ENCODE measurements at regions not wholly inside any gene's neighbourhood (a gene's known extent, or its start where the extent isn't known, plus 50 kb on each side); places are given as distances from the start of the nearest gene placed in this dataset.

DNA sequence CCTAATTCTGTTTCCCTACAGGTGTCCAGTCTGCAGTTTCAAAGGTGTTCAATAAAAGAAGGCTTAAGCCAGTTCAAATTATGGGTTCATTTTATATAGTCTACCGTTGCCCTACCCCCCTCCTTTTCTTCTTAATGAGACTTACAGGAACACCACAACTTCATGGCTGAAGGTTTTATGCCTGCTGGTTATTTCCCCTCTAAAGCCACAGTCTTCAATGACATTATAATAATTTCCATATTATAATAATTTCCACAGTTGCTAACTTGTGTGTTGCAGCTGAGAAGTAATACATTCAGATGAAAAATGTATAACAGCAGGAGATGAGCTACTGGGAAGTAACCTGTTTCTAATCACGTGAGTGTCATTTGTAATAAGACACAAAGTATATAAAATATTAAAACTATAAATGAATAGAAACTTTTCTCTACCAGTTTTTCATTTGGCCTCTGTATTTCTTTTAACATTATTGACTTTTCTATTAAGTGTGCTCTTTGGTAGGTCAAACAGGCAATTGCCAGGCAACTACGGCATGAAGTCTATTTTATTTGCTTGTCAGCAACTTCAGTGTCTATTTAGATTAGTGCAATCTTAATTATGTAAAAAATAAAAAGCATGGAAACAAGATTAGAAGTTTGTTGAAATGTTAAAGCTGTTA lies 120.5 kb upstream of the HMHB1 start:
- no peak for ATAC-seq
- Histone ChIP-seq H3K9me1 (ENCODE audit: control insufficient read depth, insufficient read depth, low read length) (no peaks in the 10 kb centered on the region), H3K4me2 (ENCODE audit: insufficient read depth, low read length) (no peak overlapping the region), H3K4me1 (replicated peaks in 1 of 2; ENCODE audit: control insufficient read depth in 2 of 2, insufficient read depth in 2 of 2, low read length in 2 of 2) (no peaks in the 10 kb centered on the region), H3K79me2 (ENCODE audit: control insufficient read depth, insufficient read depth, low read length) (no peaks in the 10 kb centered on the region), H3K27me3 (ENCODE audit: control insufficient read depth in 2 of 2, insufficient read depth in 2 of 2, low read length in 2 of 2) (no peaks in the 10 kb centered on the region), H4K20me1 (replicated peaks; ENCODE audit: control insufficient read depth, insufficient read depth, low read length) (no peaks in the 10 kb centered on the region), H3K36me3 (ENCODE audit: control insufficient read depth, insufficient read depth, low read length) (no peaks in the 10 kb centered on the region), H3K9me3 (replicated peaks; ENCODE audit: control insufficient read depth, insufficient read depth, low read depth, low read length) (no peaks in the 10 kb centered on the region), H2AFZ (ENCODE audit: low read depth, low read length) (no peak overlapping the region), H3K9ac (ENCODE audit: insufficient read depth in 1 of 2, low read depth in 2 of 2, low read length in 2 of 2) (no peak overlapping the region), H3K27ac (ENCODE audit: extremely low read depth, low read depth, low read length) (no peak overlapping the region), H3K4me3 (no peak overlapping the region)
- in situ Hi-C loops (cut with MboI) (no loop called here), intact Hi-C loops (cut with micrococcal nuclease) (no loop called here)
- no peak for FAIRE-seq
- DNase-seq (ENCODE audit: extremely low read depth in 1 of 4, low spot score in 3 of 4) = no peak
- ChIA-PET CTCF (ENCODE audit: low intra/inter-chr PET ratio) (no interaction called here), POLR2A (no interaction called here)
- BruUV-seq (replicated peaks) = no TSS peak
- TF ChIP-seq SRSF3 (IDR thresholded peaks at IDR 0.05; ENCODE audit: insufficient read depth, low read length) = no peak
- TF ChIP-seq, protein P1, sequence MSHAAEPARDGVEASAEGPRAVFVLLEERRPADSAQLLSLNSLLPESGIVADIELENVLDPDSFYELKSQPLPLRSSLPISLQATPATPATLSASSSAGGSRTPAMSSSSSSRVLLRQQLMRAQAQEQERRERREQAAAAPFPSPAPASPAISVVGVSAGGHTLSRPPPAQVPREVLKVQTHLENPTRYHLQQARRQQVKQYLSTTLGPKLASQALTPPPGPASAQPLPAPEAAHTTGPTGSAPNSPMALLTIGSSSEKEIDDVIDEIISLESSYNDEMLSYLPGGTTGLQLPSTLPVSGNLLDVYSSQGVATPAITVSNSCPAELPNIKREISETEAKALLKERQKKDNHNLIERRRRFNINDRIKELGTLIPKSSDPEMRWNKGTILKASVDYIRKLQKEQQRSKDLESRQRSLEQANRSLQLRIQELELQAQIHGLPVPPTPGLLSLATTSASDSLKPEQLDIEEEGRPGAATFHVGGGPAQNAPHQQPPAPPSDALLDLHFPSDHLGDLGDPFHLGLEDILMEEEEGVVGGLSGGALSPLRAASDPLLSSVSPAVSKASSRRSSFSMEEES (CRISPR knock-in tag; IDR thresholded peaks at IDR 0.05) = 0 out of 2 replicates have a peak, but pooled peaks have one; percentile 12
- WGBS (ENCODE audit: insufficient coverage, low coverage, missing lambda C conversion rate) = 0% methylated on average over 3 of the region's 3 CpGs

DNA sequence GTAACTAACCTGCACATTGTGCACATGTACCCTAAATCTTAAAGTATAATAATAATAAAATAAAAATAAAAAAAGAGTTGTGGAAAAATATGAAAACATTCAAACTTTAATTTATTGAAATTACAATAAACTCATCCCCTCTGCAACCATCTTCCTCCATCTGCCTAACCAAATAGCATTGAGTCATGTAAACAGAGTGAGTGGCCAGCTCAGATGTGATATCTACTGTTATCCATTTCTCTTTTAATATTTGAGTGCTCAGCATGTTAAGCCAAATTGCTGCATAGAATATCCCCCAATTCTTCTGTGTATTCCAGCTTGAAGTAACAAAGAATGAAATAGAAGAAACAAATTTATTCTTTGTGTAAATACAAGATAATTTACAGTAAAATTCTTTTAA lies 124.4 kb upstream of the HMHB1 start:
- Histone ChIP-seq H3K9me1 (ENCODE audit: control insufficient read depth, insufficient read depth, low read length) (no peaks in the 10 kb centered on the region), H3K4me3 (no peak overlapping the region), H3K9ac (ENCODE audit: insufficient read depth in 1 of 2, low read depth in 2 of 2, low read length in 2 of 2) (no peak overlapping the region), H3K36me3 (ENCODE audit: control insufficient read depth, insufficient read depth, low read length) (no peaks in the 10 kb centered on the region), H4K20me1 (replicated peaks; ENCODE audit: control insufficient read depth, insufficient read depth, low read length) (no peaks in the 10 kb centered on the region), H3K79me2 (ENCODE audit: control insufficient read depth, insufficient read depth, low read length) (no peaks in the 10 kb centered on the region), H3K27ac (ENCODE audit: extremely low read depth, low read depth, low read length) (no peak overlapping the region), H3K4me1 (replicated peaks in 1 of 2; ENCODE audit: control insufficient read depth in 2 of 2, insufficient read depth in 2 of 2, low read length in 2 of 2) (no peaks in the 10 kb centered on the region), H3K9me3 (replicated peaks; ENCODE audit: control insufficient read depth, insufficient read depth, low read depth, low read length) (no peaks in the 10 kb centered on the region), H2AFZ (ENCODE audit: low read depth, low read length) (no peak overlapping the region), H3K27me3 (ENCODE audit: control insufficient read depth in 2 of 2, insufficient read depth in 2 of 2, low read length in 2 of 2) (no peaks in the 10 kb centered on the region), H3K4me2 (ENCODE audit: insufficient read depth, low read length) (no peak overlapping the region)
- TF ChIP-seq PPARD (CRISPR knock-in tag; IDR thresholded peaks at IDR 0.05) = no peak
- ATAC-seq (no peak), FAIRE-seq (no peak), DNase-seq (ENCODE audit: extremely low read depth in 1 of 4, low spot score in 3 of 4) (no peak)
- ChIA-PET CTCF (ENCODE audit: low intra/inter-chr PET ratio) (no interaction called here), POLR2A (no interaction called here)
- no TSS peak for BruUV-seq (replicated peaks)
- intact Hi-C loops (cut with micrococcal nuclease) (no loop called here), in situ Hi-C loops (cut with MboI) (no loop called here)

Data from K562 (cell line).